Loucy (cell line): ENCODE measurements at regions not wholly inside any gene's neighbourhood (a gene's known extent, or its start where the extent isn't known, plus 50 kb on each side); places are given as distances from the start of the nearest gene placed in this dataset.

ENCODE experiments used
- H2AFZ ChIP-seq: fragments of 200-600 bp; sonication (generic); 2 replicates; pipeline ENCODE4 v1.6.0; 2016; ENCODE audit warnings: antibody characterized with exemption, mild to moderate bottlenecking, low read length, moderate library complexity
- H3F3A ChIP-seq: fragments of 200-600 bp; 2 replicates; pipeline ENCODE4 v1.6.0; 2016; ENCODE audit warnings: antibody characterized with exemption, low read depth, mild to moderate bottlenecking
- H3K27me3 ChIP-seq: fragments of 200-600 bp; sonication (generic); 2 replicates; pipeline ENCODE4 v1.6.1; 2014; ENCODE audit warnings: low read length, mild to moderate bottlenecking; ENCODE audit not compliant: insufficient read depth, poor library complexity, severe bottlenecking
- H3K36me3 ChIP-seq: fragments of 200-600 bp; sonication (generic); 2 replicates; pipeline ENCODE4 v1.6.1; 2016; ENCODE audit warnings: low read length; ENCODE audit not compliant: insufficient read depth
- H3K4me1 ChIP-seq: fragments of 200-600 bp; sonication (generic); 2 replicates; pipeline ENCODE4 v1.5.1; 2014; ENCODE audit warnings: low read length, mild to moderate bottlenecking; ENCODE audit not compliant: insufficient read depth, poor library complexity, severe bottlenecking
- H3K4me2 ChIP-seq: fragments of 200-600 bp; sonication (generic); 2 replicates; pipeline ENCODE4 v1.6.0; 2014; ENCODE audit warnings: antibody characterized with exemption, low read length, low read depth, mild to moderate bottlenecking; ENCODE audit not compliant: poor library complexity, severe bottlenecking
- H3K4me3 ChIP-seq: fragments of 200-600 bp; sonication (generic); 2 replicates; pipeline ENCODE4 v1.5.1; 2014; ENCODE audit warnings: low read length, mild to moderate bottlenecking, mixed read lengths; ENCODE audit not compliant: poor library complexity, severe bottlenecking
- H3K79me2 ChIP-seq: fragments of 200-600 bp; sonication (generic); 2 replicates; pipeline ENCODE4 v1.6.1; 2014; ENCODE audit warnings: low read length; ENCODE audit not compliant: insufficient read depth
- H3K9ac ChIP-seq: fragments of 200-600 bp; sonication (generic); 2 replicates; pipeline ENCODE4 v1.6.0; 2014; ENCODE audit warnings: mild to moderate bottlenecking, low read depth, low read length, moderate library complexity; ENCODE audit not compliant: poor library complexity, severe bottlenecking
- H3K9me2 ChIP-seq: fragments of 200-600 bp; sonication (generic); replicated peaks from 2 replicates; pipeline ENCODE4 v1.6.1; 2016; ENCODE audit warnings: low read depth, low read length, mixed read lengths
- H3K9me3 ChIP-seq: fragments of 200-600 bp; sonication (generic); 2 replicates; pipeline ENCODE4 v1.6.1; 2014; ENCODE audit warnings: mild to moderate bottlenecking, antibody characterized with exemption, low read length, low read depth; ENCODE audit not compliant: insufficient read depth
- H4K20me1 ChIP-seq: fragments of 200-600 bp; sonication (generic); 2 replicates; pipeline ENCODE4 v1.6.0; 2014; ENCODE audit warnings: antibody characterized with exemption, low read length, mild to moderate bottlenecking; ENCODE audit not compliant: insufficient read depth, poor library complexity, severe bottlenecking
- EZH2phosphoT487 ChIP-seq: fragments of 200-600 bp; IDR thresholded peaks from 2 replicates; pipeline ENCODE4 v1.6.1; 2018; ENCODE audit warnings: antibody characterized with exemption, mild to moderate bottlenecking, moderate library complexity, borderline replicate concordance
- TF ChIP-seq, protein P1 (sequence below): fragments of 200-600 bp; sonication (generic); conservative IDR thresholded peaks from 2 replicates; pipeline ENCODE4 v1.5.1; 2014; ENCODE audit warnings: mild to moderate bottlenecking, antibody characterized with exemption, low read length

DNA sequence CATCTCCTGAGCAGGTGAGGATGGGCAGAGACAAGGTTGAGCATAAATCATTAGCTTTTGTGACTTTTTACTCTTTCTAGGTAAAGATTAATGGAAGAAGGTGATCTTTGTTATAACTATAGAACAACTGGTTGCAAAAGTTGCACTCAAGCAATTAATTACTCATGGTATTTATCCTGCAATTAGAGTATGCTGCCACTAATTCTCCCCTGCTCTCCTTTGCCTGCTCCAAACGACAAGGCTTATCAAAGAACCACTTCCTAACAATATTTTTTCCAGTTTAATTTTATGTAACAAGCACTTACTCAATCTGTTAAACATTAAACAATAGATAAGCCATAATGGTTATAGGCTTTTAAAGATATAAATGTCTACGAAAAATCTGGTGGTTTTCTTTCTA, 189.9 kb upstream of the PELI2 start:
- no peak overlapping the region for H3K4me2 ChIP-seq

GRCh38 chr14:55929136-55929535, 189.1 kb upstream of the PELI2 start:
- H3K4me2 ChIP-seq: no peak overlapping the region
- H4K20me1 ChIP-seq: no peaks in the 10 kb centered on the region
- no peaks in the 10 kb centered on the region for H3K27me3 ChIP-seq
- no peak overlapping the region for H3K9ac ChIP-seq
- no peaks in the 10 kb centered on the region for H3K4me1 ChIP-seq
- no peaks in the 10 kb centered on the region for H3K36me3 ChIP-seq
- H3F3A ChIP-seq: no peaks in the 10 kb centered on the region
- H3K4me3 ChIP-seq: no peak overlapping the region
- TF ChIP-seq EZH2phosphoT487: no peak
- TF ChIP-seq, protein P1, sequence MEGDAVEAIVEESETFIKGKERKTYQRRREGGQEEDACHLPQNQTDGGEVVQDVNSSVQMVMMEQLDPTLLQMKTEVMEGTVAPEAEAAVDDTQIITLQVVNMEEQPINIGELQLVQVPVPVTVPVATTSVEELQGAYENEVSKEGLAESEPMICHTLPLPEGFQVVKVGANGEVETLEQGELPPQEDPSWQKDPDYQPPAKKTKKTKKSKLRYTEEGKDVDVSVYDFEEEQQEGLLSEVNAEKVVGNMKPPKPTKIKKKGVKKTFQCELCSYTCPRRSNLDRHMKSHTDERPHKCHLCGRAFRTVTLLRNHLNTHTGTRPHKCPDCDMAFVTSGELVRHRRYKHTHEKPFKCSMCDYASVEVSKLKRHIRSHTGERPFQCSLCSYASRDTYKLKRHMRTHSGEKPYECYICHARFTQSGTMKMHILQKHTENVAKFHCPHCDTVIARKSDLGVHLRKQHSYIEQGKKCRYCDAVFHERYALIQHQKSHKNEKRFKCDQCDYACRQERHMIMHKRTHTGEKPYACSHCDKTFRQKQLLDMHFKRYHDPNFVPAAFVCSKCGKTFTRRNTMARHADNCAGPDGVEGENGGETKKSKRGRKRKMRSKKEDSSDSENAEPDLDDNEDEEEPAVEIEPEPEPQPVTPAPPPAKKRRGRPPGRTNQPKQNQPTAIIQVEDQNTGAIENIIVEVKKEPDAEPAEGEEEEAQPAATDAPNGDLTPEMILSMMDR: no peak
- no peaks in the 10 kb centered on the region for H3K79me2 ChIP-seq
- H3K9me2 ChIP-seq: no peaks in the 10 kb centered on the region
- H3K9me3 ChIP-seq: no peaks in the 10 kb centered on the region
- no peak overlapping the region for H2AFZ ChIP-seq

More for the DNA sequence above, 189.9 kb upstream of the PELI2 start:
- no peaks in the 10 kb centered on the region for H3K27me3 ChIP-seq
- H3K79me2 ChIP-seq: no peaks in the 10 kb centered on the region
- H4K20me1 ChIP-seq: no peaks in the 10 kb centered on the region
- H3K36me3 ChIP-seq: no peaks in the 10 kb centered on the region
- H3K4me3 ChIP-seq: no peak overlapping the region
- H3K4me1 ChIP-seq: no peaks in the 10 kb centered on the region
- no peak overlapping the region for H2AFZ ChIP-seq
- no peak overlapping the region for H3K9ac ChIP-seq
- no peaks in the 10 kb centered on the region for H3F3A ChIP-seq
- H3K9me2 ChIP-seq: no peaks in the 10 kb centered on the region
- H3K9me3 ChIP-seq: no peaks in the 10 kb centered on the region
- TF ChIP-seq, protein P1: no peak
- TF ChIP-seq EZH2phosphoT487: no peak

GRCh38 chr14:55930016-55930784, 188.0 kb upstream of the PELI2 start:
- H3K36me3 ChIP-seq: no peaks in the 10 kb centered on the region
- H3K4me1 ChIP-seq: no peaks in the 10 kb centered on the region
- no peaks in the 10 kb centered on the region for H3K27me3 ChIP-seq
- no peaks in the 10 kb centered on the region for H3F3A ChIP-seq
- H3K9me3 ChIP-seq: no peaks in the 10 kb centered on the region
- no peak overlapping the region for H3K4me3 ChIP-seq
- H2AFZ ChIP-seq: no peak overlapping the region
- no peaks in the 10 kb centered on the region for H3K79me2 ChIP-seq
- TF ChIP-seq EZH2phosphoT487: no peak
- TF ChIP-seq, protein P1: no peak
- H3K9me2 ChIP-seq: no peaks in the 10 kb centered on the region
- no peak overlapping the region for H3K9ac ChIP-seq
- H3K4me2 ChIP-seq: no peak overlapping the region
- no peaks in the 10 kb centered on the region for H4K20me1 ChIP-seq
